Glomerular visceral epithelial cell (primary cell): ENCODE measurements at regions not wholly inside any gene's neighbourhood (a gene's known extent, or its start where the extent isn't known, plus 50 kb on each side); places are given as distances from the start of the nearest gene placed in this dataset.

Source experiments
- DNase-seq: peaks from one replicate; pipeline ENCODE4 v3.0.0-alpha.2; 2016; ENCODE audit errors: extremely low spot score

DNA sequence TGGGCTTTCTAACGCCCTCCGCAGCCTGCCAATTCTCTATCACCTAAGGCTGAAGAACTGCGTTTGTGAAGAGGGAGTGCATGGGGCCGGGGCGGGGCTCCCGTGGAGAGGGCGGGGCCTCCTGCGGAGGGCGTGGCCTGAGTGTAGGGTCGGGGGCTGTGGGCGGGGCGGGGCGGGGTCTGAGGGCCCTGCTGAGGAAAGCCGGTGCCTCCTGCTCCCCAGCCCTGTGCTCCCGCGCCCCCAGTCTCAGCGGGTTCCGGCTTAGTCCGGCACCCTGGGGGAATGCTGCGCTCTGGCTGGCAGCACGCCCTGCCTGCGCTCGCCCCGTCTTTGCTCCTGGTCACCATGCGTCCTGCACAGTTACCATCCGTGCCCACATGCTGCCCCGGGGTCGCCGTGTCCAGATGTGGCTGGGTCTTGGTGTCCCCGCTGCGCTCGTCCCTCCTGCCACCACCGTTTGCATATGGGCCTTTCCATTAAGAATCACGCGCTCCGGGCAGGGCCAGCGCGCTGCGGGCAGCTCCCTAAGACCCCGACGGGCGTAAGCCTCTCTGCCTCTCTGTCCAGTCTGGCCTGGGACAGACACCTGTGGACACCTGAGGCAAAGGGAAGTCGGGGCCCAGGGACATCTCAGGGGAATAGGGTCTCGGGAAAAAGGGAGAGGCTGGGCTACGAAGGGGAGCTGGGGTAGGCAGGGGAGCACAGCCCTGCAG is 144.0 kb upstream of the RET start:
- DNase-seq: no peak

DNA sequence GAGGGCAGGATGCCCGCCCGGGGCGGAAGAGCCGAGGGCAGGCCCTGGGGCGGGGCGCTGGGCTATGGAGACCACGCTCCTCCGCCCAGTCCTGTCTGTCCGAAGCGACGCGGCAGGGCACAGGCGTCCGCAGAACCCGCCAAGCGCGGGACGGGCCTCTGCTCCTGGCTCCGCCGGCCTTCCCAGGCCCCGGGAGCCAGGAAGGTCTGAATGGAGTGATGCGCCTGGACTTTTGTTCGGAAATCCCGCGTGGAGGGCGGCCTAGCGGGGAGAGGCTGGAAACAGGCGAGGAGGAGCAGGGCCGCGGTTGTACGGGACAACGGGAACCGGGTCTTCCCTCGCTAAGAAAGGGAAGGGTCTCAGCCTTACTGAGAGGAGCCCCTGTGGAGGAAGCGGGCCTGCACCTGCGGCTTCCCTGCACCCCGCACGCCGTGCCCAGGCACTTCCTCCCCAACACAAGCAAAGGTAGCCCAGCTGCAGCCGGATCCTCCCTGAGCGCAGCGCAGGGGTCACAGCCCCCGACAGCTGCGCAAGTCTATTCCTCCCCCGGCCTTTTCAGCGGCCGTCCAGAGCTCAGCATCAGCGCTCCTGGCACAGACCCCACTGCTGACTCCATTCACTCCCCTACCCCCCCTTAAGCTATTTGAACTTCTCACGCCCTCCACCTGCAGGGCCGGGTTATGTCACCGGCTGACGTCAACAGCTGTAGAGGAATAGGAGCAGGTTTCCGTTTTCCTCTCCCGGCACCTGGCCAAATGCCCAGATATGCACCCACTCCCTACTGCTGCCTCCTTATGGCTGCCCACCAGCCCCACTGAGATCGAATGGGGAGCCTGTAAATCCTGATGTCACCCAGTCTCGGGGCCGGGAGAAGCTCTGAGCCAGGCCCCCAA is 143.2 kb upstream of the RET start:
- DNase-seq: no peak

DNA sequence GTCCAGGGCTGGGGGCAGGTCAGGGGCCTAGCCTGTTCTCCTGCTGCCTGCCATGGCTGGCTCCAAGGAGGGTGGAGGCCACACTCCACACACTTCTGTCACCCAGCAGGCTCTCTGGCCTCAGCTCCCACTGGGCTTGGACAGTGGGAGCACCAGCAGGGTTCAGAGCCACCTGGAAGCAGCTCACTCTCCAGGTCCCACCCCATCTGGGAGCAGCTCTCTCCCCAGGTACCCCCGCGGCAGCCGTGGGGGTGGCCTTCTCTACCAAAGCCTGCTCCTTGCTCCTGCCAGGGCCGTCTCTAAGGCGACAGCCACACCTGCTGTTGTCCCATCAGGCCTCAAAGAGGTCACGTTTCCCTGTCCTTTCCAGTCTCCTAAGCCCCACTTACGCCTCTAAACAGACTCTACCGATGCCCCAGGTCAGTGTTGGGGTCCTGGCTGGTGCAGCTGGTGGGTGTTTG is 142.5 kb upstream of the RET start:
- DNase-seq: no peak

DNA sequence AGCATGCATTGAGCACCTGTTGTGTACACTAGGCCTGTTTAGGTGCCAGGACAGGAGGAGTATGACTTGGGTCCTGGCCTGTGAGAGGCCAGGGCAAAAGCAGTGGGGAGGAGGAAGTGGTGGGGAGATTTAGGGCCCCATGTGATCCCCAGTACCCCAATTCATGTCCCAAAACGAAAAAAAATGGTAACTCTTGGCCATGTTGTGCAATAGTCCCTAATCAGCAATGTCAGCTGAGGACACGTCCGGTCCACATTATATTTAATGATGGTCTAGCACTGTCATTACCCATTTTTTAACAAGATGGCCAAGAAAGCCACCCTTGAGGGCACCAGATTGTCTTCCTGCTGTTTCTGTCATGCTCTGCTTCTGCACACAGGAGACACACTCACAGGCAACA is 142.0 kb upstream of the RET start:
- DNase-seq: no peak

DNA sequence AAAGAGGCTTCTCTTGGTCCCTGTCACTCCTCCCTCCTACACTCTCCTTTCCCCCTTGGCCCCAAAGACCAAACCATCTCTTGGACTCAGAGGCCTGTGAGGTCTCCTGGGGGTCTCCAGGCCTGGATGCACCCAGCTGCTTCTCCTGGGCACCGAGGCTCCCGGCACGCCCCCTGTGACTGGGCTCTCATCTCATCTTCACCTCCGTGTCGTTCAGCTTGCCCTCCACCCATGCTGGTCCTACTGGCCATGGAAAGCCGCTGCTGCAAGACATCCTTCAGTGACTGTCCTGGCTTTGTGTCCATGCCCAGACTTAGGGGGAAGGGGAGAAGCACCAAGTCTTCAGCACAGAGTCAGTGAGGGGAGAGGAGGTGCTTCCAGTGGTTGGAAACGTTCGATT is 141.4 kb upstream of the RET start:
- DNase-seq: no peak

DNA sequence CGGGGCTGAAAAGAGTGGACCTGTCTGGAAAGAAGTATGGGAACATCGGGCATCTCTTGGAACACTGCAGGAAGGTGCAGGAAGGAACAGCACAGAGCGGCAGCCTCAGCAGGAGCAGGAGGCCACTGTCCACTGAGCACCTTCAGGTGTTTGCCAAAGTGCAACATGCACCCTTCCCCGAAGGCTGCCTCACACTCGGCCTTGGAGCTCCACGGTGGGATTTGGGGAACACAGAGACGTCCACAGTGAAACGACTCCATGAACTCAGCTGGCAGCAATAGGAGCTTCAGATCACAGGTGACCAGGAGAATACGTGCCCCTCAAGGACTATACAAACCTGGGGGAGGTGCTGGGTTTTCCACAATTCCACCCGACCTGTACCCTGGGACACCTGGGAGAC is 140.3 kb upstream of the RET start:
- no peak for DNase-seq

DNA sequence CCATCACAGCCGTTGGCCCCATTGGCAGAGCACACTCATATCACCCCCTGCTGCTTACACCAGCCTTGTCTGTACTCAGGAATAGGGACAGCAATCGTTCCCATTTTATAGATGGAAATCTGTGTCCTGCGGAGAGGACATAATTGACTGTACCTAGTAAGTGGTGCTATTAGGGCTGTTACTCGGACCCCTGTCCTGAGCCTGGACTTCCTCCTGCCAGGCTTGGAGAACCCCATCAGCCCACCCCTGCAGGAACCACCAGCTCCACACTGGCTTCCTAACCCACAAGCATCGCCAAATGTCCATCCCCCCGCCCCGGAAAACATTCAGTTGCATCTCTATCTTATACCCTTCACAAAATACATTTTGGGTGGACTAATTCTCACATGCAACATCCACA is 139.8 kb upstream of the RET start:
- DNase-seq: no peak

DNA sequence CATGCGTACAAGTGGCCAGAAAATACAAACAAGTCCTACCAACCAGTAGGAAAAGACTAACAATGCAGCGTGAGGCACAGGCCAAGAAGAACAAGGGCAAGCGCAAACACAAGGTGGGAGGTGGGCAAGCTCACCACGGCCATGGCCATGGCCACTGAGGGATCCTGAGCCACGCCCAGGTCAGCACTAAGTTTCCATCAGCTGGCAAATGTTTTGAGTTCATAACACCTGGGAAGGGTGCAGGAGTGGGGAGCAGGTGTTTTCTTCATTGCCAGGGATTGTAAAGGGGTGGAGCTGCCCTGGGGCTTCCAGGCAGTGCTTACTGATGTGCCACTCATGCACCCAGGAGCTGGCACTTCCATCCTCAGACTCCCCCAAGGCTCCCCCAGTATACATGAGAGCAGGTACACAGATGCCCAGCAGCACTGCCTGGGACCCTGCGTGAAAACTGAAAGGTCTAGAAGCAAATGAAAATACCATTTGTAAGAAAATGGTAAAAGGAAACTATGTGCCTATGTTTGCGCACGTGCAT is 139.2 kb upstream of the RET start:
- DNase-seq: no peak

DNA sequence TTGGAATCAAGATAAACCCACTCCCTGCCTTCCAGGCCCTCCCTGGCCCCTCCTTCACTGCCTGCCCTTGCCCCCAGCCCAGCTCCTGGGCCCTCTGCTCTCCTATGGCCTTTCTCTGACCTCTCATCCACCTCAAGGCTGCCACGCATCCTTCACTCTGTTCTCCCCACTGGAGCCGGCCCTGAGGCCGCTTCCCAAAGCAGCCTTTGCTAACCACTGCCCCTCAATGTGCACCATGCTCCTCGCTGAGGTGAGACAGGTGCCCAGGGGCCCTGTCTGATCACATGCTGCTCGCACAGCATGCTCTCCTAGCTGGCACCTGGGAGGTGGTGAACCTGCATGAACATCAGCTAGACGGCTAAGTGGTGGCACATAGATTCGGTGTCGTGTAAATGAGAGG is 138.5 kb upstream of the RET start:
- DNase-seq: no peak

DNA sequence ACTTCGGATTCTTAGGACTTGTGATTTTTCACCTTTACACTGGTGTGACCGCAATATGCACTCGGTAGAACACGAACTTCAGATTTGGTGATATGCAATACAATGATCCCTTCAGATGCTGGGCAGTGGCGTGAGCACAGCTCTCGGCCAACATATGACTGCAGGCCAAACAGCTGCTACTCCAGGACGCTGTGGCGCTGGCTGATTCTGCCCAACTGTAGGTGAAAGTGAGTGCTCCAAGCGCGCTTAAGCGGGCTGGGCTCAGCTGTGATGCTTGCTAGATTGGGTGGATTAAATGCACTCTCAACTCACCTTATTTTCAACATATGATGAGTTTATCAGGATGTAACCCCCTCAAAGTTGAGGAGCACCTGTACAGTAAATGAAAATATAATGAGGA is 137.6 kb upstream of the RET start:
- no peak for DNase-seq

DNA sequence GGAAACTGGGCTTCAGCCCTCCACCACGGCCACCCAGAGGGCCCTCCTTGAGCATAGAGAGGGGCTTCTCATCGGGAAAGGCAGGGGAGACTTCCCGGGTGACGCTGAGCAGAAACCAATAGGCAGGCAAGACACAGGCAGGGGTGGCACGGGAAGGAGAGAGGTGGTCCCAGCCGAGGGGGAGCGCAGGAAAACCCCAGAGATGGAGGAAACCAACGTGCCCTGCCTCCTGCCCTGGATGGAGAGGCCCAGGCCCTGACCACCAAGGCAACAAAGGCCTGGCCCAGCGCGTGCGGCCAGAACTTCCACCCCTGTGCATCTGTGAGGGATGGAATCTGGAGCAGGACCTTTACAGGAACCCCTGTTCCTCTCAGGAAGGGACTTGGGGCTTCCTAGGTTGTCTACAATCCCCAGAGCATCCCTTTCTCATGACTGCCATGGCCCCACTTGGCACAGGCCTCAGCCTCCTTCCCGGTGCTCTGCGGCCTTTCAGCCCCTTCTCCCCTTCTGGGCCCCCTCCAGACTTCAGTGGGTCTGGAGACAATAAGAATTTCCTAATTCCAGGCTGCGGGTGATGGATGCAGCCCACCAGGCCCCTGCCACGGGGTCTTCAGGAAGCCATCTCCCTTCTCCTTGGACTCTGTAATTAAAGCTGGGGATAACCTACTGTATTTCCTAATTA is 137.0 kb upstream of the RET start:
- DNase-seq: no peak

DNA sequence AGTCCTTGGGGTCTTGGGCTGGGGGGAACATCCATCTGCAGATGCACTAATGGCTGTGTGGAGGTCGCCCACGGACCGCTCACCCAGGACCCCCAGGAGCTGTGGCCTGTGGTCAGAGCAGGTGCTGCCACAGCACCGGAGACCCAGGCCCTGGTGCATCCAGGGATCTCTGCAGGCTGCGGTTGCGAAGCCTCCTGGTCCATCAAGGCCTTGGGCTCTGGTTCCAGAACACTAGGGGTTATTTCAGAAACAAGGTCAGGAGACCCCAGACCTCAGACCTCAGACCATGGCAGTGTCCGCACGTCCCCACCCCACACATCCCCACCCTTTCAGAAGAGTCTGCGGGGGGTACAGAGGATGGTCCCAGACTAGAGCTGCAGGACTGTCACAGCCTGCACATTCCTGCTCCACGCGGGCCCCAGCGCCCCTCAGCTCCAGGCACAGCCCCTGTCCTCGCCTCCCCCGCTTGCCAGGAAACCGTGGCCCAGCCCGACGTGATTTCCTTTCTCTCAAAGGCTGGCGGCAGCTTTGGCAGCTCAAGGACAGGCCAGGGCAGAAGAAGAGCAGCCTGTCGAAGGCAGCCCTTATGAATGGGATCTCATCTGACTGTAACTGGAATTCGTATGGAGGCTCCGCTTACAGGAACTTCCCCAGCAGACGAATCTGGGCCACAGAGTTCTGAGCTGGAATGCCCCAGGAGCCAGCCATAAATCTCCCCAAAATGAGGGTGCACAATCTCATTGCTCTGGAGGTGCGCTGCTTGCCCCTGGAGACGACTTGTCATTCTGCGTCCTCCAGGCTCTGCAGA is 136.2 kb upstream of the RET start:
- DNase-seq: no peak

DNA sequence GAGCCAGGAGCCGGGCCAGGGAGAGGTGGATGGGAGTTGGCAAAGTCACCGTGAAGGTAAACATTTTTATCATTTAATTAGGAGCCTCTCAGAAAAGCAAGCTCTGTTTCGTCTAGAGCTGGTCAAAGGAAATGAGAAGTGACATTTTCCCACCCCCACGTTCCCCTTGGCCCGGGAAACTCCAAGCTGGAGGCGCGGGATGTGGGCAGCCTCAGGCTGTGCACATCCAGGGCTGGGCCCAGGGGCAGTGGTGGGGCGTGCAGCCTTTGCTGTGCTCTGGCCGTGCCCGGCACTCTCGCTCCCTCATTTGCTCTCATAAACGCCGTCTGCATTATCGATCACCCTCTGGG is 135.6 kb upstream of the RET start:
- no peak for DNase-seq

DNA sequence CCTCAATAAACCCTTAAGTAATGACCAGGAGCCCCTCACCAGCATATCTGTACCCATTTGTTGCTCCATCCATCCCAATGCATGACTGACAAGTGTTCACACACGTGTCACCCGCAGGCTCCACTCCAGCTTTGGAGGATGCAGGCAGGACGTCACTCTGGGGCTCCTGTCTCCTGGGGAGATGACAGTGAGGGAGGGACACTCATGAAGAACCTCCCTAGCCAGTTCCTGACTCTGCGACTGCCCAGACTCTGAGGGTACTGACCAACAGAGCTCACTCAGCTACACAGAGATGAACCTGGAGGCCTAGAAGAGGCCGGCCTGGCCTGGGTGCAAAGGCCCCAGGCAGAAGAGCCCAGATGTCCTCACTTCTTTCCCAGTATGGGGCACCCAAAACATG is 135.1 kb upstream of the RET start:
- no peak for DNase-seq

DNA sequence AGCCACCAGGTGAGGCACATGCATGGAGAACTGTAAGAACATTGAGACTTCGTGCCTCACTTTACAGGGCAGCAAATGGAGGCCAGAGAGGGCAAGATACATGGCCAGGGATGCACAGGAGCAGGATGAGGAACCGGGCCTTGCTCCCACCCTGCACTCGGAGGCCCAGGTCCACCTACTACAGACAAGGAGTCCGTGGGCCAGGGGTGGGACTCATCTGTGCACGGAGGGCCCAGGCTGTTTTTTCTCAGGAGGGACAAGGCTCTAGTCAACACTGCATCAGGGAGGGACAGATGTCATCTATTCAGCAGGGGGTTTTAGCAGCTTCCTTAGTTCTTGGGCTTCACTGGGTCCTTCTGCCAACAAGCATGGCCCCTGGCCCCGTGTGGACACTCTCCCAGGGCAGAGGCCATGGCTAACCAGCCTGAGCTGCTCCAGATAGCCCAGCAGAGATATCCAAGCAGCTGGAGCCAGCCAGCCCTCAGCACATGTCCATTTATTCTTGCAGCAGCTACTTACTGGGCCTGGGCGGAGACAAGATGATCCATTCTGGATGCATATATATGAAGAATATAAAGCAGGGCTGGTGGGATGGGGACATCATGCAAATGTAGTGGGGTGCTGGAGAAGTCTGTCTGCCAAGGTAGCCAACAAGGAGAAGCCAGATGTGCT is 134.5 kb upstream of the RET start:
- no peak for DNase-seq

DNA sequence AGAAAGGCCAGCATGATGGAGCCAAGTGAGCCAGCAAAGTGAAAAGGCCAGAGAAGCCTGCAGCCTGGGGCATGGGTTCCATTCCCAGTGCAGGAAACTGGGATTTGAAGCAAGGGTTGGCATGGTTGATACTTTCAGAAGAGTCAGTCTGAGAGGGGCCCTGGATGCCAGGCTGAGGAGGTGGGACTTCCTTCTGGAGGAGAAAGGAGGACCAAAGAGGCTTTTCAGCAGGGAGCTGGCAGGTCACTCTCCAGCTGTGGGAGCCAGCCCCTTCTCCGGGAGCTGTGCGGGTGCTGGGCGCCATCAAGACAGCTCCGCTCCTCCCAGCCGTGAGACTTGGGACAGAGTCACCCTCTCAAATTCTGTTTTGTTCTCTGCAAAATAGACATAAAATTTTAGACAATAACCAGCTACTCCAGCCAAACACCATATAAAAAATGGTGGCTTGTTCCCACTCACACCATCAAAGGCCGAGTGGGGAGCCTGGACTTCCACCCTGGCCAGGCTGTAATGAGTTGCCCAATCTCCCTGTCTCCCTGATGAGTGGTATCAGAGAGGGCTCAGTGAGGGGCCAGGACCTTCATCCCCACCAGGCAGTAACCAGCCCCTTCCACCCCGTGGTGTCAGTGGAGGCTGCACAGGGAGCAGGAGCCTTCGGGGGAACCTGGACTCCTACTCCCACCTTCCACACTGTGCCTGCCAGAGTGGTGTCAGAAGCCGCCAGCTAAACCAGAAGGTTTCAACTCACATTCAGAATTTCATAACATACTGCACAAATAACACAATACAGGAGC is 133.6 kb upstream of the RET start:
- DNase-seq: no peak

DNA sequence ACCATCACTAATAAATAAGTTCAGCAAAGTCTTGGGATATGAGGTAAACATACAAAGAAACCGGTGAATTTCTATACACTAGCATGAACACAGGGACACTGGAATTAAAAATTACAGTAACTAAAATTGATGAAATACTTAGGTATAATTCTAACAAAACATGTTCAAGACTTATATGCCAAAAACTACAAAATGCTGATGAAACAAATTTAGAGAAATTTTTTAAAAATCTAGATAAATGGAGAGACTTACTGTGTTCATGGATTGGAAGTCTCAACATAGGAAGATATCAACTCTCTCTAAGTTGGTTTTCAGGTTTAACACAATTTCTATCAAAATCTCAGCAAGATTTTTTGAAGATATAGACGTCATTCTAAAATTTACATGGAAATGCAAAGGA is 128.8 kb upstream of the RET start:
- DNase-seq: no peak

DNA sequence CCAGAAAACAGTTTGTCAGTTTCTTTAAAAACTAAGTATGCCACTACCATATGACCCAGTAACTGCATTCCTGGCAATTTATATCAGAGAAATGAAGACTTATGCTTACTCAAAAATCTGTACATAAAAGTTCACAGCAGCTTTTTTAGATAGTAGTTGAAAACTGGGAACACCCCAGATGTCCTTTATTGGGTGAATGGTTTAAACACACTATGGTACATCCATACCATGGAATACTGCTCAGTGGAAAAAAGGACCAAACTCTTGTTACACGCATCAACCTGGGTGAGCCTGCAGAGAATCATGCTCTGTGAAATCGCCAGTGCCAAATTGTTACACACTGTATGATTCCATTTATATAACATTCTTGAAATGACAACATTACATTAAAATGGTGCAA is 127.6 kb upstream of the RET start:
- no peak for DNase-seq

DNA sequence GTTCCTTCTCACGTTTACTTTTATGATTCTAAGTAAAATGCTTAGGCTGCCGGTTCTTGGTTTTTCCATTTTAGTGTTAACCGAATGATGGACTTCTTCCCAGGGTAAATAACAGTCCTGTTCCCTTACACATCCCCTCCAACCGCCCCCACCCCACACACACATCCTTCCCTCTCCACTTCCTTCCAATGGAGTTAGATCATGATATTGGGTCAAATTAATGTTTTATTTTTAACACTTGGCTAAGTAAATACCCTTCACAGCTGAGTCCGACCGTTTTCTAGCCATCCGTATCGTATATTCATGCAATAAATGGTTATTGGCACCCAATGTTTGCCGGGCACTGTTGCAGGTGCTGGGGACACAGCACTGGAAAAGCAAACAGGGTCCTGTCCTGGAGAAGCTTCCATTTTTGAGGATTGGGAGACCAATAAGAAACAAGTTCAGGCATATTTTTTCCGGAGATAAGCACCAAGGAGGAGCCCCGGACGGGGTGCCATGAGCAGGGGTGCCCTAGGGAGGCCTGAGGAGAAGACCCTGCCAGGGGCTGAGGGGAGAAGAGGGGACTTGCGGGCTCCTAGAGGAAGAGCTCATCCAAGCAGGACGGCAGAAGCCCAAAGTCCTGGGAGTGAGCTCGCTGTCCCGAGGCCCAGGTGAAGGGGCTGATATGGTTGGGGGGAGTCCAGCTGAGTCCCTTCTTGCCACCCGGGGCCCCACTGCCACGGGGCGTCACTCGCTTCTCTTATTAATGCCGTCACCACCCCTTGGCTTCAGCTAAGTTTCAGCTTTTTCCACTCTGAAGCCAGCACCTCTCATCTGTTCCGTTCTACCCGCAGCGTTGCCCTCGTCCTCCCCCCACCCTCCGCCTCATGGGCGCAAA is 126.0 kb upstream of the RET start:
- DNase-seq: no peak
